HG02852 (cell line): ENCODE measurements at regions not wholly inside any gene's neighbourhood (a gene's known extent, or its start where the extent isn't known, plus 50 kb on each side); places are given as distances from the start of the nearest gene placed in this dataset.

Experiments used
- ATAC-seq: cut with Tn5 transposase; IDR thresholded peaks from one replicate; pipeline ENCODE4 v1.9.1; 2021; ENCODE audit warnings: mild to moderate bottlenecking, moderate library complexity; ENCODE audit not compliant: unreplicated experiment

DNA sequence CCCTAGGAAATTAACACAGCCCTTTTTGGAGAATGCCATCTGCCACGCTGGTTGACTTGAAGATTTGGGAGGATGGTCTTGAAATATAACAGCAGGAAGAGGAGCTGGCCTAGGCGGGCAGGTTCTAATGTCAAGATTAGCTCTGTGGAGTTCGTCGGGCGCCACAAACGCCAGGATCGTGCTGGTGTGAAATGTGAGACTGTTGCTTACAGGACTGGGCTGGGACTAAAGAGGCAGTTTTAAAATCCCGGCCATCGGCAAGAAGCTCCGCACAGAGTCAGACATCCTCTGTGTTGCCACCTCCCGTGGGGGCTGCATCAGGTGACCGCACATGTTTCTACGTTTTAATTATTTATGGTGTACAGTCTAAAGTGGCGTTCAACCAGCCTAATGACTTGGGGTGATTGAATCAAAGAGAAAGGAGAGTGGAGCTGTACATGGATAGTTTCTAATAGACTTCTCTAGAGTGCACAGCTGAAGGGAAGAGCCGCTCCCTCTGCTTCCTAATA is 99.4 kb upstream of the BCL11A start:
- ATAC-seq, result no peak

GRCh38 chr2:60657673-60658072 is 98.4 kb upstream of the PAPOLG start:
- no peak for ATAC-seq

DNA sequence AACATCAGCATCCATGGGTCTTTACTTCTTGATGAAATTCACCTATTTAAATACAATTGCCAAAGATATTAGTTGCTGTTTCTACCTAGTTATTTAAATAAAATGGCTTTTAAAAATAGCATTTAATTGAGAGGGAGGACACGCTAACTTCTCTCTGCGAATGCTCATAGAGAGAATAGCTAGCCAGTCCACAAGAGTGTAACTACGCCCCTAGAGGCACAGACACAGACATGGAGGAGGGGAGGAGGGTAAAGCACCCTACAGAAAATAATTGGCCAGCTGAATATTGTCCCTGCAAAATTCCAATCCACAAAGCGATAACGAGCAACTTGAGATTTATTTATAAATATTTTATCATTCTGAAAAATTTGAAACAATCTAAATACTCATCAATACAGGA is 97.0 kb upstream of the PAPOLG start:
- no peak for ATAC-seq

- no peak for ATAC-seq
Observed at GRCh38 chr2:60661073-60661738, 94.9 kb upstream of the PAPOLG start.

- ATAC-seq, result no peak
Observed at GRCh38 chr2:60662781-60663180, 93.3 kb upstream of the PAPOLG start.

DNA sequence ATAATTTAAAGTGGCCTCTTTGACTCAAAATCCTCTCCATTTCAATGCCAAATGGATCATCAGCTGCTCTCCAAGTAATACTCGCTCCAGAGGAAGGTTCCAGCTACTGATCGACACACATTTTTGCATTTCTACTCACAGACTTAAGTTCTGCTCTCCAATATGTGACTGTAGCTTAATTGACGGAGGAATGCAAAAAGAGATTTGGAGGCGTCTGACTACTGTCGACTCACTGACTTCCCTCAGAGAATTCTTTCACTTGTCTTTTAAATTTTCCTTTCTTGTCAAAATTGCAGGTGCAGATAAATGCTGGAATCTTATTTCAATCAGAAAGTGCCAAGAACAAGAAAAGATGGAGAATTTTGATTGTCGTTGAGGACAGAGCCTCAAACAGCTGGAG is 84.1 kb upstream of the PAPOLG start:
- ATAC-seq, result no peak

GRCh38 chr2:60674524-60675165 is 81.4 kb upstream of the PAPOLG start:
- ATAC-seq, result peak; percentile 98

DNA sequence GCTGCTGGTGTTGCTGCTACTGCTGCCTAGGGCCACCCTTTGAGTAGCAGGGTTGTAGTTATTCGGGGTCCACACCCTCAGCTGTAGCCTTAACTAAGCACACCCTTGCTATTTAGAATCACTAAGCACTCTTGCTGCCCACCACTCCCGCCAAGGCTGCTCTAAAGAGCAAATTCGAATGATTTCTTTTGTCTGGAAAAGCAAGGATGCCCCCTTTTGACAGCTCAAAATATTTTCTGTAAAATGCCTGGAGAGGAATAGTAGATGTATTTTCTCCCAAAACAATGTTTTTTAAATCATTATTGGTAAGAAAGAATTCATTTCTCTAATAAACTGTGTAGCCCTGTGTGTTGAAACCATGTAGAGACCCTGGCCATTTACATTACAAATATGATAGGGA is 80.8 kb upstream of the PAPOLG start:
- no peak for ATAC-seq

DNA sequence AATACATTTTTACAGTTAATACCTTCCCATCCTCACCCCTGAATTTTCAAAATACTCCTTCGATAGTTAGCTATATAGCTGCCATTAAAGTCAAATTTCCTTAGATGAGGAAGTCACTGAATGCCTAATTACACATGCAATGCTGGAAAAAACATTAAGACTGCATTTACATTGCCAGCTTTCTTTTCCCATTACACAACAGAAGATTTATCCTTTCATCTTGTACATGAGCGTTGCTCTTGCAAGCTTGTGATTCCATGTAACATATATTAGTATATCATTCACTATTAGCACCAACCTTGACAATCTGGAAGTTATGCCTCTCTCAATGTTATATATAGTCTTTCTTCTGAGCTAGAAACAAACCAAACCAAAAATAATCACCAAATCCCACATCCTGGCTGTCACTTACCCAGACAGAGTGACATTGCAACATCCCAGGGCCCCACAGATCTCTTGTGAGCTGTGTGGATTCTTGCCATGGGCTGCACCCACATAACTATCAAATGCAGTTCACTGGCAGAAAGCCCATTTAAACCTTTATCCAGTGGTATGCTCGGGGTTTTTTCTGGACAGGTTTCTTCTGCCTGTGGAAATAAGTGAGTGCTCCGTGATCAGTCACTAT is 79.2 kb upstream of the PAPOLG start:
- no peak for ATAC-seq

- no peak for ATAC-seq
Observed at GRCh38 chr2:60677356-60677755, 78.7 kb upstream of the PAPOLG start.

- no peak for ATAC-seq
Observed at GRCh38 chr2:60678551-60678950, 77.5 kb upstream of the PAPOLG start.

DNA sequence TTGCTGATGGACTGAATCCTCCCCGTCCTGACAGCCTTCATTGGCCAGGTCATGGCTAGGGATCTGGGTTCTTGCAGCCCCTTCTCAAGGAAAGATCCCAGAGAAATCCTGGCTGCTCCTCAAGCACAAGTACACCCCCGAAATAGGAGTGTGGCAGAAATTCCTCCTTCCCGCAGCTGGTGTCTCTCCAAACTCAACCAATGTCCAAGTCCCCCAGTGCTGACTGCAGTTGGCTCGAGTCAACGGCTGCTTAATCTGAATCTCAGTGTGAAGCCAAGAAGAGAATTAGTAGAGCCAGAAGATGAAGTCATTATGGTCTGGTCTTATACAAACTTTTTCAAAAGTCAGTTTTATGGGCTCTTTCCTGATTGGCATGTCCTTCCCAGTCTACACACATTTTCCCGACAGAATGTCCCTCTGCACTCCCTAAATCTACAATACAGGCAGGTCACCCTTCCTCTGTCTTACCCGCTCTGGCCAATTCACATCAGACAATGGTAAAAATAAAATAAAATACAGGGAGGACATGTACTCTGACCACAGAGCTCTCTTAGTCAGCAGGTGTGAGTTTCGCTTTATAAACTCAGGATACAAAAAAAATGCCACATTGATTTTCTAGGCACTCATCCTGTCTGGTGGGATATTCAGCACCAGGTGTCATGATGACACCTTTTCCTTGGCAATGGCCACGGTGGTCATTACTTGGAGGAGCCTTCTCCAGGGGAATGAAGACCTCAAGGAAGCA is 76.9 kb upstream of the PAPOLG start:
- no peak for ATAC-seq

- no peak for ATAC-seq
Observed at GRCh38 chr2:60693551-60693950, 62.5 kb upstream of the PAPOLG start.

GRCh38 chr2:60695793-60696192 is 60.3 kb upstream of the PAPOLG start:
- ATAC-seq, result no peak

DNA sequence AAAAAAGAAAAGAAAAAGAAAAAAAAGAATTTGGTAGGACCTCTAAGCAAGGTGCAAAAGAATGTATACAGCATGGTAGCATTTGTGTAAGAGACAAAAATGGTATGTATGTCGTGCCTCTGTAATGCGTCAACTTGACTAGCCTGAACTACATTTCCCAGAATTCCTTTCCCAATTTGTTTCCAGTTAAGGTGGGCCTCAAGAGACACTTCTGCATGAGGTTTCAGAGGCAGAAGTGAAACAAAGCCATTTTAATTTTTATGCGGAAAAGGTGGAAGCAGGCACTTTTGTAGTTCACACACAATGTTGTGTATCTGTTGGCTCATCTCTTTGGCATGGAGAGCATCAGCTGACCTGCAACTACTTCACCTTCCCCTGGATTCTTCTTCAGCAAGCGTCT is 56.5 kb upstream of the PAPOLG start:
- no peak for ATAC-seq

GRCh38 chr2:60706021-60706420 is 50.0 kb upstream of the PAPOLG start:
- ATAC-seq, result no peak
